K562 (cell line): ENCODE measurements at regions not wholly inside any gene's neighbourhood (a gene's known extent, or its start where the extent isn't known, plus 50 kb on each side); places are given as distances from the start of the nearest gene placed in this dataset.

ENCODE experiments used
- ATAC-seq: fragments of 200-7000 bp; cut with Tn5 transposase; 3 replicates; pipeline ENCODE4 v1.9.1; 2020; ENCODE audit warnings: moderate library complexity
- BruUV-seq: library from RNA; stranded (reverse); fragments of 400-500 nt; replicated peaks from 2 replicates; lab custom pipeline; 2021; lab: Mats Ljungman, UMichigan
- CTCF ChIA-PET: fragments of 300-600 bp; formaldehyde crosslinking; extraction: SDS; loops from one replicate; lab custom pipeline; 2021; ENCODE audit warnings: low intra/inter-chr PET ratio; lab: Yijun Ruan, JAX
- POLR2A ChIA-PET: fragments of 300-600, 350-650 bp; sonication (Branson Sonifier 250); formaldehyde crosslinking; extraction: SDS; loops from one replicate; lab custom pipeline; 2021; ENCODE audit warnings: antibody characterized with exemption, inconsistent platforms; lab: Yijun Ruan, JAX
- DNase-seq, 4 experiments: peaks; one replicate each; pipeline versions ENCODE4 v3.0.0 to v3.0.0-alpha.2; 2011 to 2018; ENCODE audit warnings: low spot score in 3 of 4, mixed read lengths in 3 of 4; ENCODE audit errors: extremely low read depth in 1 of 4
- FAIRE-seq: peaks from 2 replicates; lab custom pipeline; 2011; peaks lifted over from hg19 to GRCh38; lab: Jason Lieb, UNC
- H2AFZ ChIP-seq: 2 replicates; pipeline ENCODE4 v1.6.0; 2011; ENCODE audit warnings: low read depth, low read length, control low read depth, inconsistent platforms
- H3K27ac ChIP-seq: fragments of 200-600 bp; 3 replicates; pipeline ENCODE4 v1.8.0; 2011; ENCODE audit warnings: low read depth, mild to moderate bottlenecking, control low read depth, inconsistent platforms, low read length, moderate library complexity, mixed read lengths; ENCODE audit errors: extremely low read depth
- H3K27me3 ChIP-seq, 2 experiments: fragments of 300-600 bp in 1 of 2; 2 replicates in 1 of 2; 3 replicates in 1 of 2; pipeline versions ENCODE4 v1.6.0 to v1.8.0; 2011; ENCODE audit warnings: inconsistent platforms in 2 of 2, low read length in 2 of 2, mild to moderate bottlenecking in 1 of 2, mixed read lengths in 1 of 2, moderate library complexity in 1 of 2; ENCODE audit not compliant: control insufficient read depth in 2 of 2, insufficient read depth in 2 of 2
- H3K36me3 ChIP-seq: fragments of 300-600 bp; 3 replicates; pipeline ENCODE4 v1.8.0; 2011; ENCODE audit warnings: mild to moderate bottlenecking, low read length, inconsistent platforms; ENCODE audit not compliant: control insufficient read depth, insufficient read depth
- H3K4me1 ChIP-seq, 2 experiments: fragments of 200-600 bp in 1 of 2; replicated peaks in 1 of 2; 2 replicates in 1 of 2; 3 replicates in 1 of 2; pipeline versions ENCODE4 v1.5.1 to v1.8.0; 2011; ENCODE audit warnings: inconsistent platforms in 2 of 2, low read length in 2 of 2, mild to moderate bottlenecking in 1 of 2, mixed read lengths in 1 of 2, moderate library complexity in 1 of 2; ENCODE audit not compliant: control insufficient read depth in 2 of 2, insufficient read depth in 2 of 2
- H3K4me2 ChIP-seq: 2 replicates; pipeline ENCODE4 v1.6.1; 2011; ENCODE audit warnings: low read length, control low read depth, inconsistent platforms, mixed read lengths; ENCODE audit not compliant: insufficient read depth
- H3K4me3 ChIP-seq: fragments of 200-600 bp; sonication (generic), shearing (Covaris generic); 2 replicates; pipeline ENCODE4 v1.5.1; 2016; ENCODE audit warnings: control low read depth, inconsistent platforms
- H3K79me2 ChIP-seq: fragments of 200-600 bp; 3 replicates; pipeline ENCODE4 v1.8.0; 2011; ENCODE audit warnings: low read length, inconsistent platforms; ENCODE audit not compliant: control insufficient read depth, insufficient read depth
- H3K9ac ChIP-seq, 2 experiments: 2 replicates each; pipeline versions ENCODE4 v1.6.0 to v1.6.1; 2011; ENCODE audit warnings: low read depth in 2 of 2, low read length in 2 of 2, control low read depth in 1 of 2, inconsistent platforms in 1 of 2, mild to moderate bottlenecking in 1 of 2, mixed read lengths in 1 of 2; ENCODE audit not compliant: insufficient read depth in 1 of 2
- H3K9me1 ChIP-seq: one replicate; pipeline ENCODE4 v1.6.0; 2011; ENCODE audit warnings: inconsistent platforms, mild to moderate bottlenecking, low read length, moderate library complexity; ENCODE audit not compliant: control insufficient read depth, insufficient read depth
- H3K9me3 ChIP-seq: replicated peaks from 2 replicates; pipeline ENCODE4 v1.5.1; 2011; ENCODE audit warnings: low read depth, low read length, inconsistent platforms; ENCODE audit not compliant: control insufficient read depth, insufficient read depth
- H4K20me1 ChIP-seq: replicated peaks from 2 replicates; pipeline ENCODE4 v1.6.1; 2011; ENCODE audit warnings: low read length, inconsistent platforms, mixed read lengths; ENCODE audit not compliant: control insufficient read depth, insufficient read depth
- CEBPG ChIP-seq, 3 experiments: fragments of 200-800 bp in 1 of 3; sonication (Bioruptor generic) in 1 of 3; sonication (generic) in 1 of 3; formaldehyde crosslinking in 1 of 3; IDR thresholded peaks in 2 of 3; conservative IDR thresholded peaks in 1 of 3; 2 replicates each; pipeline versions ENCODE4 v1.6.1 to v1.8.0; 2016 to 2022; ENCODE audit warnings: missing compliant biosample characterization in 2 of 3, missing genetic modification characterization in 2 of 3, mild to moderate bottlenecking in 1 of 3, missing genetic modification reagents in 1 of 3
- WGBS: fragments of 100-300 bp; shearing (Covaris generic); methylation state at CpG from one replicate; pipeline ENCODE4 v1.1.6; 2016; ENCODE audit warnings: low coverage, mixed read lengths; ENCODE audit not compliant: insufficient coverage; ENCODE audit errors: missing lambda C conversion rate; 5-methylcytosine and 5-hydroxymethylcytosine counted together
- in situ Hi-C: fragments of 300-500 bp; cut with MboI; formaldehyde crosslinking; loops from 4 replicates; pipeline ENCODE4 v1.15.0; 2018; ENCODE audit warnings: inconsistent platforms, mixed read lengths
- intact Hi-C: fragments of 100-400 bp; cut with micrococcal nuclease; formaldehyde crosslinking; loops from 2 replicates; pipeline ENCODE4 v1.14.2; 2022
- TF ChIP-seq, protein P1 (sequence below), 2 experiments: IDR thresholded peaks in 1 of 2; conservative IDR thresholded peaks in 1 of 2; 2 replicates each; pipeline ENCODE4 v1.6.1; 2016; ENCODE audit warnings: low read depth in 2 of 2, mild to moderate bottlenecking in 1 of 2, missing compliant biosample characterization in 1 of 2, missing genetic modification characterization in 1 of 2, moderate library complexity in 1 of 2

DNA sequence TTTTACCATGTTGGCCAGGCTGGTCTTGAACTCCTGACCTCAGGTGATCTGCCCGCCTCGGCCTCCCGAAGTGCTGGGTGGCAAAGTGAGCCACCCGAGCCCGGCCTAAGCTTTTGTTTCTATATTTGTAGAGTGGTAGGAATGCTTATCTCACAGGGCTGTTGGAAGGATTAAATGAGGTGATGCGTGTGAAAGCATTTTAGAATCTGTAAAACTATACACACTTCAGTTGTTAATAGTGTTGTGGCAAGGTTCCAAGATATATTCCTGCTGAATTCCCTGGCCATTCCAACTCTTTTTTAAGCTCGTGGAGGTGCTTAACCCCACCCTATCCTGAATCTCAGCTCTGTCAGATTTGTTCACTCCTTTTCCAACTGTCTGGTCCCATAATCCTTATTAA is 89.9 kb upstream of the AKIRIN2 start (continued):
- TF ChIP-seq CEBPG (CRISPR knock-in tag; IDR thresholded peaks at IDR 0.05) (no peak), CEBPG (tag; conservative IDR thresholded peaks at IDR 0.05 in 1 of 2, IDR thresholded peaks at IDR 0.05 in 1 of 2) (no peak)

DNA sequence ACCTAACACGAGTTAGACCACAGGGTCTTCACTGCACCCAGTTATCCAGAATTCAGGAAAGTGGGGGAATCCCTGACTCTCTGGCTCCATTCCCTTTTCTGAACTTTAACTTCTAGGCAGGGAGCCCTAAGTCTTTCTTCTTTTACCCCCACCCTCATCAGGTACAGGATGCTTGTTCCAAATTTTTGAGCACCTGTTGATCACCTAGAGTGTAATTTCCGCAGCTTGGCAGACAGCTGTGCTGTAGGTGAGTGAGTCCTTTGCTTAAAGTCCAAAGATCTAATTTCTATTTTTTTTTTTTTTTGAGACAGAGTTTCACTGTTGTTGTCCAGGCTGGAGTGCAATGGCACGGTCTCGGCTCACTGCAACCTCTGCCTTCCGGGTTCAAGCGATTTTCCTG is 89.5 kb upstream of the AKIRIN2 start:
- H3K9ac ChIP-seq: no peak overlapping the region
- intact Hi-C loops (loop anchor here (10.0 kb wide), 1 partner anchor 307 kb away; no protein-coding TSS in a partner anchor), in situ Hi-C loops (no loop called here)
- DNase-seq: no peak
- ATAC-seq: no peak
- H3K4me3 ChIP-seq: no peak overlapping the region
- H3K27ac ChIP-seq: no peak overlapping the region
- H3K4me2 ChIP-seq: no peak overlapping the region
- no peaks in the 10 kb centered on the region for H4K20me1 ChIP-seq
- POLR2A ChIA-PET: interaction anchor here (1.1 to 1.2 kb wide), 2 partner anchors 15 to 68 kb away, joined by 3 read pairs; no protein-coding TSS in a partner anchor
- TF ChIP-seq, protein P1, sequence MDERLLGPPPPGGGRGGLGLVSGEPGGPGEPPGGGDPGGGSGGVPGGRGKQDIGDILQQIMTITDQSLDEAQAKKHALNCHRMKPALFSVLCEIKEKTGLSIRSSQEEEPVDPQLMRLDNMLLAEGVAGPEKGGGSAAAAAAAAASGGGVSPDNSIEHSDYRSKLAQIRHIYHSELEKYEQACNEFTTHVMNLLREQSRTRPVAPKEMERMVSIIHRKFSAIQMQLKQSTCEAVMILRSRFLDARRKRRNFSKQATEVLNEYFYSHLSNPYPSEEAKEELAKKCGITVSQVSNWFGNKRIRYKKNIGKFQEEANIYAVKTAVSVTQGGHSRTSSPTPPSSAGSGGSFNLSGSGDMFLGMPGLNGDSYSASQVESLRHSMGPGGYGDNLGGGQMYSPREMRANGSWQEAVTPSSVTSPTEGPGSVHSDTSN (CRISPR knock-in tag; IDR thresholded peaks at IDR 0.05; ENCODE audit: low read depth): no peak
- TF ChIP-seq, protein P1 (tag; conservative IDR thresholded peaks at IDR 0.05; ENCODE audit: low read depth): no peak
- H3K27me3 ChIP-seq: peaks cover 23 to 28% of the 10 kb centered on the region in 2 experiments
- H3K79me2 ChIP-seq: no peaks in the 10 kb centered on the region
- BruUV-seq: no TSS peak
- no peak for FAIRE-seq
- no peaks in the 10 kb centered on the region for H3K9me3 ChIP-seq
- no peaks in the 10 kb centered on the region for H3K4me1 ChIP-seq
- 11% methylated on average over 3 of the region's 6 CpGs for WGBS
- CTCF ChIA-PET: no interaction called here
- no peaks in the 10 kb centered on the region for H3K9me1 ChIP-seq
- no peaks in the 10 kb centered on the region for H3K36me3 ChIP-seq
- no peak overlapping the region for H2AFZ ChIP-seq
